ENCODE measurements at regions not wholly inside any gene's neighbourhood (a gene's known extent, or its start where the extent isn't known, plus 50 kb on each side); places are given as distances from the start of the nearest gene placed in this dataset.

GRCh38 chr12:39161465-39162085, 256.2 kb upstream of the CPNE8 start:
- ATAC-seq (no peak), DNase-seq (no peak)
- Mint-ChIP-seq H3K4me1 (no peaks in the 10 kb centered on the region), H3K4me3 (no peak overlapping the region), H3K27me3 (no peaks in the 10 kb centered on the region), H3K27ac (no peak overlapping the region), H3K9me3 (peaks cover 5% of the 10 kb centered on the region), H3K36me3 (ENCODE audit: low read depth) (no peaks in the 10 kb centered on the region)

- DNase-seq (no peak), ATAC-seq (no peak)
- peaks cover 1% of the 10 kb centered on the region for H3K36me3 Mint-ChIP-seq (ENCODE audit: low read depth)
- no peak overlapping the region for H3K27ac Mint-ChIP-seq
- H3K27me3 Mint-ChIP-seq = no peaks in the 10 kb centered on the region
- H3K9me3 Mint-ChIP-seq = peaks cover 13% of the 10 kb centered on the region
- no peaks in the 10 kb centered on the region for H3K4me1 Mint-ChIP-seq
- no peak overlapping the region for H3K4me3 Mint-ChIP-seq
These were observed 252.4 kb upstream of the CPNE8 start for GRCh38 chr12:39157696-39158342.

GRCh38 chr12:39145175-39145999, 240.0 kb upstream of the CPNE8 start:
- H3K4me1 Mint-ChIP-seq = peaks cover 2% of the 10 kb centered on the region
- H3K27me3 Mint-ChIP-seq = peaks cover 19% of the 10 kb centered on the region
- ATAC-seq = no peak
- no peak overlapping the region for H3K27ac Mint-ChIP-seq
- peak; percentile 59 for DNase-seq
- no peak overlapping the region for H3K4me3 Mint-ChIP-seq
- peaks cover 2% of the 10 kb centered on the region for H3K36me3 Mint-ChIP-seq (ENCODE audit: low read depth)
- H3K9me3 Mint-ChIP-seq = peaks cover 30% of the 10 kb centered on the region

DNA sequence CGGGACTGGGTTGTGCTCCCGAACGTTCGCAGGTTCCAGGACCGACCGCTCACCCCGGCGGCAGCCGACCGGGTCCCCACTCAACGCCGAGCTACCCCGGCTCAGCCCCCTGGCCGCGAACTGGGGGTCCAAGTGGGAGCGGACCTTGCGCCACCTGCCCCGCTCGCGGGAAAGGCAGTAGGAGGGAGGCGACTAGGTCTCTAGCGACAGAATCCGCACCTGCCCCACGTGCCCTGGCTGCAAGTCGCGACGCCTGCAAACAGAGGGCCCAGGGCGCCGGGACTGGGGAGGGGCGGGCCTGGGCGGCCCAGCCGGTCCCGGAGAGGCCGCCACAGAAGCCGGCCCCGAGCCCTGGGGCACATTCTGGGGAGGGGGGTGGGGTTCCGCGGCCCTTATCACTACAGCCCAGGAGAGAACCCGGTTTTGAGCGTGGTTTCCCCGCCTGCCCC, 239.2 kb upstream of the CPNE8 start:
- H3K9me3 Mint-ChIP-seq = peaks cover 23% of the 10 kb centered on the region
- no peak for ATAC-seq
- peaks cover 2% of the 10 kb centered on the region for H3K4me1 Mint-ChIP-seq
- H3K36me3 Mint-ChIP-seq (ENCODE audit: low read depth) = peaks cover 2% of the 10 kb centered on the region
- DNase-seq = no peak
- no peak overlapping the region for H3K4me3 Mint-ChIP-seq
- H3K27me3 Mint-ChIP-seq = peaks cover 19% of the 10 kb centered on the region
- no peak overlapping the region for H3K27ac Mint-ChIP-seq

- no peak for ATAC-seq
- peaks cover 5% of the 10 kb centered on the region for H3K9me3 Mint-ChIP-seq
These were observed 232.9 kb upstream of the CPNE8 start for GRCh38 chr12:39138268-39138667.

GRCh38 chr12:39127401-39127800, 222.0 kb upstream of the CPNE8 start:
- Mint-ChIP-seq H3K4me1 (no peaks in the 10 kb centered on the region), H3K27ac (no peak overlapping the region), H3K9me3 (peaks cover 3% of the 10 kb centered on the region), H3K36me3 (ENCODE audit: low read depth) (no peaks in the 10 kb centered on the region), H3K4me3 (no peak overlapping the region), H3K27me3 (no peaks in the 10 kb centered on the region)
- no peak for ATAC-seq
- no peak for DNase-seq

More at GRCh38 chr12:39138268-39138667, 232.9 kb upstream of the CPNE8 start:
- Mint-ChIP-seq H3K4me1 (no peaks in the 10 kb centered on the region), H3K27me3 (no peaks in the 10 kb centered on the region), H3K36me3 (ENCODE audit: low read depth) (no peaks in the 10 kb centered on the region), H3K27ac (no peak overlapping the region), H3K4me3 (no peak overlapping the region)
- DNase-seq = no peak

- Mint-ChIP-seq H3K4me3 (no peak overlapping the region), H3K36me3 (ENCODE audit: low read depth) (no peaks in the 10 kb centered on the region), H3K27ac (no peak overlapping the region), H3K9me3 (peaks cover 3% of the 10 kb centered on the region), H3K4me1 (no peaks in the 10 kb centered on the region), H3K27me3 (no peaks in the 10 kb centered on the region)
- no peak for ATAC-seq
- DNase-seq = no peak
These were observed 220.2 kb upstream of the CPNE8 start for GRCh38 chr12:39125566-39125965.

DNA sequence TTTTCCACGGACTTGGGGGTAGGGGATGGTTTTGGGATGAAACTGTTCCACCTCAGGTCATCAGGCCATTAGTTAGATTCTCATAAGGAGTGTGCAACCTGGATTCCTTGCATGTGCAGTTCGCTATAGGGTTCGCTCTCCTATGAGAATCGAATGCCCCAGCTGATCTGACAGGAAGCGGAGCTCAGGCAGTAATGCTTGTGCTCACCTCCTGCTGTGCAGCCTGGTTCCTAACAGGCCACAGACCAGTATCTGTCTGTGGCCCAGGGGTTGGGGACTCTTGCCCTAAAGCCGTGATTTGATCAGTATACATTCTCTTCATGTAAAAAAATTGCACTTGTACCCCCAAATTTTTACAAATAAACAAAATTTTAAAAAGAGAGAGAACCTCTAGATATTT, 219.4 kb upstream of the CPNE8 start:
- Mint-ChIP-seq H3K4me3 (no peak overlapping the region), H3K27ac (no peak overlapping the region), H3K4me1 (no peaks in the 10 kb centered on the region), H3K27me3 (no peaks in the 10 kb centered on the region), H3K36me3 (ENCODE audit: low read depth) (no peaks in the 10 kb centered on the region), H3K9me3 (peaks cover 3% of the 10 kb centered on the region)
- DNase-seq (no peak), ATAC-seq (no peak)

- Mint-ChIP-seq H3K4me3 (no peak overlapping the region), H3K27me3 (no peaks in the 10 kb centered on the region), H3K27ac (no peak overlapping the region), H3K36me3 (ENCODE audit: low read depth) (no peaks in the 10 kb centered on the region), H3K9me3 (peaks cover 3% of the 10 kb centered on the region), H3K4me1 (no peaks in the 10 kb centered on the region)
- ATAC-seq = no peak
- DNase-seq = no peak
These were observed 218.3 kb upstream of the CPNE8 start for GRCh38 chr12:39123580-39124253.

DNA sequence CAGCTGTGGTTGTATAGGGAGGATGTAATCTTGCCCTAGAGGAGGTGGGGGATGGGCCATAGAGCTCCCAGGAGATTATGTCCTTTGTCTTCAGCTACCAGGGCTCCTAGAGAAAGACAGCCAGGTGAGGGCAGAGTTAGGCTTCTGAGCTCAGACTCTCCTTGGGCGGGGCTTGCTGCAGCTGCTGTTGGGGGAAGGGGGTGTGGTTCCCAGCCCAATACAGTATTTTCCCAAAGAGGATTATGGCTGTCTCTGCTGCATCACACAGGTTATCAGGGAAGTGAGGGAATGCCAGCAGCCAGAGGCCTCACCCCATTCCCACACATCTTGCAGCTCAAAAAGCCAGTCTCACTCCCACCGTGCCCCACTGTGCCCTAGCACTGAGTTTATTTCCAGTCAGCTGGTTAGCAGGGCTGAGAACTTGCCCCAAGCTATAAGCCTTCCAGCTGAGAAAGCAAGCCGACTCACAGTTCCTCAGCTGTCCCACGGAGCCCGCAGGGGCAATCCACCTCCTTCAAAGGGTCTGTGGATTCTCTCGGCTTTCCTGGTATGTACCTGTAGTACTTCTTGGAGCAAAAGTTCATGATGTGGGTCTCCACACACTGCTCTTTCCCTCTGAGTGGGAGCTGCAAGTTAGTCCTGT, 217.3 kb upstream of the CPNE8 start:
- Mint-ChIP-seq H3K27me3 (no peaks in the 10 kb centered on the region), H3K4me1 (no peaks in the 10 kb centered on the region), H3K9me3 (peaks cover 3% of the 10 kb centered on the region), H3K4me3 (no peak overlapping the region), H3K27ac (no peak overlapping the region), H3K36me3 (ENCODE audit: low read depth) (no peaks in the 10 kb centered on the region)
- ATAC-seq (no peak), DNase-seq (no peak)

GRCh38 chr12:39116861-39117260, 211.5 kb upstream of the CPNE8 start:
- H3K36me3 Mint-ChIP-seq (ENCODE audit: low read depth) = no peaks in the 10 kb centered on the region
- ATAC-seq (no peak), DNase-seq (no peak)
- no peak overlapping the region for H3K4me3 Mint-ChIP-seq
- no peak overlapping the region for H3K27ac Mint-ChIP-seq
- H3K27me3 Mint-ChIP-seq = no peaks in the 10 kb centered on the region
- H3K9me3 Mint-ChIP-seq = no peaks in the 10 kb centered on the region
- no peaks in the 10 kb centered on the region for H3K4me1 Mint-ChIP-seq

GRCh38 chr12:39112064-39112463, 206.7 kb upstream of the CPNE8 start:
- Mint-ChIP-seq H3K9me3 (no peaks in the 10 kb centered on the region), H3K4me3 (no peak overlapping the region), H3K4me1 (no peaks in the 10 kb centered on the region), H3K36me3 (ENCODE audit: low read depth) (no peaks in the 10 kb centered on the region), H3K27me3 (no peaks in the 10 kb centered on the region), H3K27ac (no peak overlapping the region)
- ATAC-seq (no peak), DNase-seq (no peak)

- H3K36me3 Mint-ChIP-seq (ENCODE audit: low read depth) = no peaks in the 10 kb centered on the region
- no peak for DNase-seq
- H3K9me3 Mint-ChIP-seq = no peaks in the 10 kb centered on the region
These were observed 199.7 kb upstream of the CPNE8 start for GRCh38 chr12:39105111-39105510.

DNA sequence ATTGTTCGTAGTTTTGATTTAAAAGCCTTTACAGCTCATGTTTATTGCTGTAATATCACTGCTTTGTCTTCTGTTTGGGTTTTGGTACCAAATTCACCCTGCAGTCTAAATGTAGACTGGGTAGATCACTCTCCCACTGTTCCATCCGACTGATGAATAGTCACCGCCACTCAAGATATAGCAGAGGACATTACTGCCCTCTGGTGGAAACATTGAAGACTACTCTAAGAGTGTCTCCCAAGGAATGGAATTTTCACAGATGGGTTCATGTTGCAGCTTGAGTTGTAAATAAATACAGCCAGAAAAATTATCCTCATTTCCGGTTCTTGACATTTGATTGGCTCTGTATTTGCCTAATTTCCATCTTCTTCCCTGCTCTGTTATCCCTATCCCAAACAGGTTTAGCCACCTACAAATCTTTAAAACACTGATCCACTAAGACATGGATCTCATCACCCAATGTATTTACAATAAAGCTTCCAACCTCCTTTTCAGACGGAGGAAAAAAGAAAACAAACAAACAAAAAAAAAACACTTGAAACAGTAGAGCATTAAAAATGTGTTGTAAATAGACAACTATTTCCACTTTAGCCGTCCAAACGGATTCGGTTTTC, 198.3 kb upstream of the CPNE8 start:
- ATAC-seq (peak; percentile 52), DNase-seq (no peak)
- Mint-ChIP-seq H3K36me3 (ENCODE audit: low read depth) (no peaks in the 10 kb centered on the region), H3K27ac (no peak overlapping the region), H3K27me3 (no peaks in the 10 kb centered on the region), H3K9me3 (no peaks in the 10 kb centered on the region), H3K4me1 (no peaks in the 10 kb centered on the region), H3K4me3 (no peak overlapping the region)

More at GRCh38 chr12:39105111-39105510, 199.7 kb upstream of the CPNE8 start:
- H3K27me3 Mint-ChIP-seq = no peaks in the 10 kb centered on the region
- no peak overlapping the region for H3K27ac Mint-ChIP-seq
- H3K4me3 Mint-ChIP-seq = no peak overlapping the region
- ATAC-seq = no peak
- no peaks in the 10 kb centered on the region for H3K4me1 Mint-ChIP-seq

Data from activated naive CD8-positive, alpha-beta T cell treated with anti-CD3 and anti-CD28 coated beads, Interleukin-2, amount 50 U/mL, for 24 hours (primary cell).